Mesendoderm (in vitro differentiated cells): ENCODE measurements at regions not wholly inside any gene's neighbourhood (a gene's known extent, or its start where the extent isn't known, plus 50 kb on each side); places are given as distances from the start of the nearest gene placed in this dataset.
A peak's percentile ranks its signal among the peaks of the same experiment; 100 is the strongest.

Experiments used
- DNase-seq: peaks from one replicate; pipeline ENCODE4 v3.0.0; 2013
- H2AK5ac ChIP-seq: 2 replicates; pipeline ENCODE4 v1.6.1; 2013; ENCODE audit warnings: low read length, inconsistent platforms
- H2BK120ac ChIP-seq: 2 replicates; pipeline ENCODE4 v1.6.1; 2013; ENCODE audit warnings: low read depth, mild to moderate bottlenecking, low read length, moderate library complexity, mixed read lengths
- H2BK15ac ChIP-seq: replicated peaks from 2 replicates; pipeline ENCODE4 v1.6.1; 2013; ENCODE audit warnings: low read depth, mild to moderate bottlenecking, moderate library complexity
- H2BK5ac ChIP-seq: 2 replicates; pipeline ENCODE4 v1.6.1; 2013; ENCODE audit warnings: low read length, inconsistent platforms
- H3K18ac ChIP-seq: 2 replicates; pipeline ENCODE4 v1.6.1; 2013; ENCODE audit warnings: mild to moderate bottlenecking, low read length, mixed read lengths
- H3K23ac ChIP-seq: one replicate; pipeline ENCODE4 v1.6.1; 2013; ENCODE audit warnings: low read length
- H3K27ac ChIP-seq: 2 replicates; pipeline ENCODE4 v1.5.1; 2013; ENCODE audit warnings: low read depth, mild to moderate bottlenecking, inconsistent platforms, low read length, moderate library complexity
- H3K27me3 ChIP-seq: 2 replicates; pipeline ENCODE4 v1.6.1; 2013; ENCODE audit warnings: low read length, control low read depth, mild to moderate bottlenecking, inconsistent platforms; ENCODE audit not compliant: insufficient read depth, poor library complexity
- H3K36me3 ChIP-seq: 2 replicates; pipeline ENCODE4 v1.6.1; 2013; ENCODE audit warnings: low read length, inconsistent platforms; ENCODE audit not compliant: control insufficient read depth, insufficient read depth
- H3K4ac ChIP-seq: one replicate; pipeline ENCODE4 v1.6.1; 2013; ENCODE audit warnings: low read depth, mild to moderate bottlenecking, low read length, moderate library complexity
- H3K4me1 ChIP-seq: 2 replicates; pipeline ENCODE4 v1.6.1; 2013; ENCODE audit warnings: low read depth, low read length, inconsistent platforms; ENCODE audit not compliant: control insufficient read depth
- H3K4me2 ChIP-seq: 2 replicates; pipeline ENCODE4 v1.6.1; 2013; ENCODE audit warnings: low read length
- H3K4me3 ChIP-seq: 2 replicates; pipeline ENCODE4 v1.5.1; 2013; ENCODE audit warnings: mild to moderate bottlenecking, low read length
- H3K56ac ChIP-seq: one replicate; pipeline ENCODE4 v1.6.1; 2013; ENCODE audit warnings: low read length
- H3K79me1 ChIP-seq: 2 replicates; pipeline ENCODE4 v1.6.1; 2013; ENCODE audit warnings: low read length, inconsistent platforms
- H3K79me2 ChIP-seq: 2 replicates; pipeline ENCODE4 v1.6.1; 2013; ENCODE audit warnings: mild to moderate bottlenecking, low read length; ENCODE audit not compliant: control insufficient read depth, insufficient read depth
- H3K9ac ChIP-seq: 2 replicates; pipeline ENCODE4 v1.6.1; 2013; ENCODE audit warnings: low read length, inconsistent platforms
- H4K5ac ChIP-seq: one replicate; pipeline ENCODE4 v1.6.1; 2013; ENCODE audit warnings: low read length
- H4K8ac ChIP-seq: one replicate; pipeline ENCODE4 v1.6.1; 2013; ENCODE audit warnings: low read depth, mild to moderate bottlenecking, control low read depth, low read length, moderate library complexity
- WGBS: extraction: QIAGEN DNeasy Blood & Tissue Kit; methylation state at CpG from one replicate; pipeline ENCODE4 v1.1.7; 2013; ENCODE audit warnings: low lambda C conversion rate, missing lambda C conversion rate; ENCODE audit not compliant: insufficient coverage; ENCODE audit errors: extremely low coverage; 5-methylcytosine and 5-hydroxymethylcytosine counted together

- Histone ChIP-seq H2AK5ac (no peak overlapping the region), H2BK15ac (no peak overlapping the region), H3K27me3 (no peaks in the 10 kb centered on the region), H3K18ac (no peak overlapping the region), H3K4me2 (no peak overlapping the region), H3K79me2 (no peaks in the 10 kb centered on the region), H3K23ac (no peak overlapping the region), H3K4ac (no peak overlapping the region), H3K56ac (no peak overlapping the region), H3K79me1 (no peaks in the 10 kb centered on the region), H4K8ac (no peak overlapping the region), H3K4me3 (no peak overlapping the region), H4K5ac (no peak overlapping the region), H3K27ac (no peak overlapping the region), H3K36me3 (no peaks in the 10 kb centered on the region), H2BK120ac (no peak overlapping the region), H3K9ac (no peak overlapping the region), H2BK5ac (no peak overlapping the region), H3K4me1 (no peaks in the 10 kb centered on the region)
- no CpG with 5 or more reads among the region's 3 CpGs for WGBS
- DNase-seq: peak; percentile 34
Observed at GRCh38 chr6:86471791-86472190, 465.5 kb upstream of the HTR1E start.

GRCh38 chr6:86459978-86460377, 477.4 kb upstream of the HTR1E start:
- Histone ChIP-seq H3K4me3 (no peak overlapping the region), H3K79me2 (no peaks in the 10 kb centered on the region), H4K8ac (no peak overlapping the region), H2BK5ac (no peak overlapping the region), H3K9ac (no peak overlapping the region), H3K36me3 (no peaks in the 10 kb centered on the region), H2AK5ac (no peak overlapping the region), H3K27me3 (no peaks in the 10 kb centered on the region), H3K18ac (no peak overlapping the region), H3K4me2 (no peak overlapping the region), H3K4ac (no peak overlapping the region), H2BK15ac (no peak overlapping the region), H2BK120ac (peak overlapping the region; percentile 73), H4K5ac (no peak overlapping the region), H3K23ac (no peak overlapping the region), H3K27ac (no peak overlapping the region), H3K79me1 (no peaks in the 10 kb centered on the region), H3K56ac (no peak overlapping the region), H3K4me1 (no peaks in the 10 kb centered on the region)
- no CpG with 5 or more reads among the region's 4 CpGs for WGBS
- DNase-seq: no peak

DNA sequence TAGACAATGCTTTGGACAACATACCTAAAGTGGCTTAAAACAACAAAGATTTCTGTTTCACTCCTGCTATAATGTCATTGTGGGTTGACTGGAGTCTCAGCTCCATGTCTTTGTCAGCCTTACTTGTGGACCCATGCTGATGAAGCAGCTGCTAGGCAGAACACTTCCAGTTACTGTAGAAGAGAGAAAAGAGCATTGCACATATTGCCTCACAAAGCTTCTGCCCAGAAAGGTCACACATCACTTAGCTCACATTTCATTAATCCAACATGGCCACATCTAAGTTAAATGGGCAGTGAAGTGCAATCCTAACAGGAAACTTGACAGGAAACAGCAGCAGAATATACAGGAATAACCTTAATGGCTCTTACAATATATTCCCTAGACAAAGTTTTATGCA, 480.5 kb upstream of the HTR1E start:
- Histone ChIP-seq H2BK120ac (no peak overlapping the region), H3K23ac (no peak overlapping the region), H3K27me3 (no peaks in the 10 kb centered on the region), H2BK15ac (no peak overlapping the region), H3K9ac (no peak overlapping the region), H2AK5ac (no peak overlapping the region), H3K79me2 (no peaks in the 10 kb centered on the region), H2BK5ac (no peak overlapping the region), H3K4me3 (no peak overlapping the region), H4K8ac (no peak overlapping the region), H3K79me1 (no peaks in the 10 kb centered on the region), H3K27ac (no peak overlapping the region), H3K4me2 (no peak overlapping the region), H3K56ac (no peak overlapping the region), H3K4ac (no peak overlapping the region), H3K18ac (no peak overlapping the region), H3K36me3 (no peaks in the 10 kb centered on the region), H4K5ac (no peak overlapping the region), H3K4me1 (no peaks in the 10 kb centered on the region)
- no peak for DNase-seq

GRCh38 chr6:86453232-86453631, 484.1 kb upstream of the HTR1E start:
- Histone ChIP-seq H3K56ac (no peak overlapping the region), H3K27me3 (no peaks in the 10 kb centered on the region)
- DNase-seq: no peak

DNA sequence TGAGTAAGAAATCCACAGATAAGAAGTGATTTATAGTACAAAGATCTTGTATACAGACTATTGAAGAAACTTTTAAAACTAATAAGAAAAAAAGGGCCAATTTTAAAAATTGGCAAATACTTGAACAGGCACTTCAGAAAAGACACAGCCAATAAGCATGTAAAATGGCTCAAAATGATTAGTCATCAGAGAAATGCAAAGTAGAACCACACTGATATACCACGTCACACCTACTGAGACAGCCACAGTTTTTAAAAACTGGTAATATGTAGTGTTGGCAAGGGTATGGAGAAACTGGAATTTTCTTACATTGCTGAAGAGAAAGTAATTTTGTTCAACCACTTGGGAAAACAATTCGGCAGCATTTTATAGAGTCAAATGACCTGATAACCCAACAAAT, 488.9 kb upstream of the HTR1E start:
- no peak overlapping the region for H3K9ac ChIP-seq
- H3K79me2 ChIP-seq: no peaks in the 10 kb centered on the region
- H3K18ac ChIP-seq: no peak overlapping the region
- H3K27me3 ChIP-seq: no peaks in the 10 kb centered on the region
- no peak overlapping the region for H3K4me3 ChIP-seq
- no peak overlapping the region for H3K27ac ChIP-seq
- no peak overlapping the region for H2AK5ac ChIP-seq
- H3K4ac ChIP-seq: no peak overlapping the region
- no peaks in the 10 kb centered on the region for H3K36me3 ChIP-seq
- no CpG with 5 or more reads among the region's 2 CpGs for WGBS
- no peak overlapping the region for H3K4me2 ChIP-seq
- H3K23ac ChIP-seq: no peak overlapping the region
- H3K56ac ChIP-seq: no peak overlapping the region
- no peak overlapping the region for H2BK120ac ChIP-seq
- no peak for DNase-seq
- H3K4me1 ChIP-seq: no peaks in the 10 kb centered on the region
- no peak overlapping the region for H2BK5ac ChIP-seq
- H4K5ac ChIP-seq: no peak overlapping the region
- H3K79me1 ChIP-seq: no peaks in the 10 kb centered on the region
- no peak overlapping the region for H4K8ac ChIP-seq
- no peak overlapping the region for H2BK15ac ChIP-seq

More at GRCh38 chr6:86453232-86453631, 484.1 kb upstream of the HTR1E start:
- no peaks in the 10 kb centered on the region for H3K79me2 ChIP-seq
- H3K27ac ChIP-seq: no peak overlapping the region
- no peaks in the 10 kb centered on the region for H3K79me1 ChIP-seq
- H3K23ac ChIP-seq: no peak overlapping the region
- H3K4me1 ChIP-seq: no peaks in the 10 kb centered on the region
- no CpG with 5 or more reads among the region's 1 CpG for WGBS
- H2BK5ac ChIP-seq: no peak overlapping the region
- H4K5ac ChIP-seq: no peak overlapping the region
- H2BK120ac ChIP-seq: no peak overlapping the region
- H3K36me3 ChIP-seq: no peaks in the 10 kb centered on the region
- H4K8ac ChIP-seq: no peak overlapping the region
- no peak overlapping the region for H3K4me2 ChIP-seq
- H2AK5ac ChIP-seq: no peak overlapping the region
- H3K4me3 ChIP-seq: no peak overlapping the region
- no peak overlapping the region for H3K18ac ChIP-seq
- H2BK15ac ChIP-seq: no peak overlapping the region
- no peak overlapping the region for H3K9ac ChIP-seq
- H3K4ac ChIP-seq: no peak overlapping the region

- H2BK5ac ChIP-seq: no peak overlapping the region
- no peaks in the 10 kb centered on the region for H3K79me1 ChIP-seq
- no peak overlapping the region for H4K8ac ChIP-seq
- H2BK120ac ChIP-seq: no peak overlapping the region
- H3K27me3 ChIP-seq: no peaks in the 10 kb centered on the region
- H2AK5ac ChIP-seq: no peak overlapping the region
- H3K79me2 ChIP-seq: no peaks in the 10 kb centered on the region
- DNase-seq: no peak
- H3K9ac ChIP-seq: no peak overlapping the region
- no peak overlapping the region for H3K4me2 ChIP-seq
- H3K23ac ChIP-seq: no peak overlapping the region
- no peak overlapping the region for H3K4me3 ChIP-seq
- H3K27ac ChIP-seq: no peak overlapping the region
- no peaks in the 10 kb centered on the region for H3K4me1 ChIP-seq
- H3K56ac ChIP-seq: no peak overlapping the region
- no peak overlapping the region for H3K18ac ChIP-seq
- no peaks in the 10 kb centered on the region for H3K36me3 ChIP-seq
- no peak overlapping the region for H3K4ac ChIP-seq
- no peak overlapping the region for H4K5ac ChIP-seq
- H2BK15ac ChIP-seq: no peak overlapping the region
Observed at GRCh38 chr6:86440608-86441007, 496.7 kb upstream of the HTR1E start.
